IMR-90 (cell line): ENCODE measurements at regions not wholly inside any gene's neighbourhood (a gene's known extent, or its start where the extent isn't known, plus 50 kb on each side); places are given as distances from the start of the nearest gene placed in this dataset.

Experiments
- BHLHE40 ChIP-seq: fragments of 150-350 bp; IDR thresholded peaks from 2 replicates; pipeline ENCODE4 v1.6.1; 2016; ENCODE audit warnings: mild to moderate bottlenecking, low read depth, low read length
- CEBPB ChIP-seq: IDR thresholded peaks from 2 replicates; pipeline ENCODE4 v1.6.1; 2012; ENCODE audit warnings: low read depth, low read length, improper control_type of control experiment
- CHD1 ChIP-seq: IDR thresholded peaks from 2 replicates; pipeline ENCODE4 v1.6.1; 2012; ENCODE audit warnings: low read depth, low read length, improper control_type of control experiment
- CTCF ChIP-seq: conservative IDR thresholded peaks from 2 replicates; pipeline ENCODE4 v1.5.1; 2012; ENCODE audit warnings: mild to moderate bottlenecking, low read depth, low read length, improper control_type of control experiment
- FOS ChIP-seq: fragments of 150-350 bp; IDR thresholded peaks from 2 replicates; pipeline ENCODE4 v1.6.1; 2016; ENCODE audit warnings: low read depth, low read length
- MAZ ChIP-seq: IDR thresholded peaks from 2 replicates; pipeline ENCODE4 v1.6.1; 2012; ENCODE audit warnings: low read depth, mild to moderate bottlenecking, low read length, improper control_type of control experiment, moderate library complexity, borderline replicate concordance
- MXI1 ChIP-seq: IDR thresholded peaks from 2 replicates; pipeline ENCODE4 v1.6.1; 2012; ENCODE audit warnings: low read depth, mild to moderate bottlenecking, low read length, moderate library complexity, borderline replicate concordance
- POLR2A ChIP-seq: IDR thresholded peaks from 2 replicates; pipeline ENCODE4 v1.6.1; 2012; ENCODE audit warnings: mild to moderate bottlenecking, low read depth, low read length
- RAD21 ChIP-seq: IDR thresholded peaks from 2 replicates; pipeline ENCODE4 v1.6.1; 2012; ENCODE audit warnings: low read length, improper control_type of control experiment
- RCOR1 ChIP-seq: IDR thresholded peaks from 2 replicates; pipeline ENCODE4 v1.6.1; 2012; ENCODE audit warnings: mild to moderate bottlenecking, low read length, improper control_type of control experiment; ENCODE audit not compliant: insufficient replicate concordance
- SMC3 ChIP-seq: fragments of 150-350 bp; IDR thresholded peaks from 2 replicates; pipeline ENCODE4 v1.6.1; 2016; ENCODE audit warnings: low read depth, mild to moderate bottlenecking, antibody characterized with exemption, low read length, moderate library complexity
- USF2 ChIP-seq: fragments of 150-350 bp; IDR thresholded peaks from 2 replicates; pipeline ENCODE4 v1.6.1; 2017; ENCODE audit warnings: mild to moderate bottlenecking, antibody characterized with exemption, low read length, low read depth

GRCh38 chr12:130251236-130251780 is 86.4 kb upstream of the PIWIL1 start:
- TF ChIP-seq RCOR1 (no peak), CTCF (no peak), MXI1 (no peak), FOS (no peak), CHD1 (no peak), CEBPB (no peak), POLR2A (no peak), BHLHE40 (no peak), MAZ (no peak), USF2 (no peak), RAD21 (no peak), SMC3 (no peak)
